ENCODE measurements at regions not wholly inside any gene's neighbourhood (a gene's known extent, or its start where the extent isn't known, plus 50 kb on each side); places are given as distances from the start of the nearest gene placed in this dataset.
A peak's percentile ranks its signal among the peaks of the same experiment; 100 is the strongest.
"Not testable (repeated sequence)": the region's sequence is repeated elsewhere in the genome, so short reads cannot be mapped to it uniquely, and the experiment has no call there.

GRCh38 chr3:69485489-69485888 lies 99.6 kb upstream of the FRMD4B start:
- DNase-seq (ENCODE audit: low read depth) = no peak

- DNase-seq (ENCODE audit: low read depth) = no peak
Observed at GRCh38 chr3:69484507-69485393, 98.9 kb upstream of the FRMD4B start.

- no peak for DNase-seq (ENCODE audit: low read depth)
Observed at GRCh38 chr3:69483449-69483848, 97.6 kb upstream of the FRMD4B start.

- not testable (repeated sequence) for DNase-seq (ENCODE audit: low read depth)
Observed at GRCh38 chr3:69480986-69481385, 95.1 kb upstream of the FRMD4B start.

- no peak for DNase-seq (ENCODE audit: low read depth)
Observed at GRCh38 chr3:69474186-69474585, 88.3 kb upstream of the FRMD4B start.

- no peak for DNase-seq (ENCODE audit: low read depth)
Observed at GRCh38 chr3:69472093-69472492, 86.2 kb upstream of the FRMD4B start.

- no peak for DNase-seq (ENCODE audit: low read depth)
Observed at GRCh38 chr3:69463531-69463930, 77.6 kb upstream of the FRMD4B start.

- DNase-seq (ENCODE audit: low read depth) = no peak
Observed at GRCh38 chr3:69462826-69463100, 76.9 kb upstream of the FRMD4B start.

GRCh38 chr3:69462022-69462825 lies 76.3 kb upstream of the FRMD4B start:
- DNase-seq (ENCODE audit: low read depth) = no peak

GRCh38 chr3:69460034-69460433 lies 74.1 kb upstream of the FRMD4B start:
- no peak for DNase-seq (ENCODE audit: low read depth)

GRCh38 chr3:69458803-69459365 lies 73.0 kb upstream of the FRMD4B start:
- DNase-seq (ENCODE audit: low read depth) = no peak

GRCh38 chr3:69456631-69457030 lies 70.7 kb upstream of the FRMD4B start:
- DNase-seq (ENCODE audit: low read depth) = no peak

GRCh38 chr3:69454204-69454787 lies 68.4 kb upstream of the FRMD4B start:
- no peak for DNase-seq (ENCODE audit: low read depth)

GRCh38 chr3:69452295-69452694 lies 66.4 kb upstream of the FRMD4B start:
- no peak for DNase-seq (ENCODE audit: low read depth)

GRCh38 chr3:69451594-69451993 lies 65.7 kb upstream of the FRMD4B start:
- no peak for DNase-seq (ENCODE audit: low read depth)

GRCh38 chr3:69448877-69449276 lies 63.0 kb upstream of the FRMD4B start:
- no peak for DNase-seq (ENCODE audit: low read depth)

- DNase-seq (ENCODE audit: low read depth) = no peak
Observed at GRCh38 chr3:69446402-69447072, 60.6 kb upstream of the FRMD4B start.

GRCh38 chr3:69445498-69445897 lies 59.6 kb upstream of the FRMD4B start:
- no peak for DNase-seq (ENCODE audit: low read depth)

GRCh38 chr3:69445024-69445423 lies 59.1 kb upstream of the FRMD4B start:
- DNase-seq (ENCODE audit: low read depth) = no peak

GRCh38 chr3:69443457-69443920 lies 57.6 kb upstream of the FRMD4B start:
- no peak for DNase-seq (ENCODE audit: low read depth)

- DNase-seq (ENCODE audit: low read depth) = peak; percentile 15
Observed at GRCh38 chr3:69442771-69443311, 57.0 kb upstream of the FRMD4B start.

- no peak for DNase-seq (ENCODE audit: low read depth)
Observed at GRCh38 chr3:69441732-69442131, 55.8 kb upstream of the FRMD4B start.

All from activated T-cell treated with anti-CD3 and anti-CD28 coated beads for 48 hours (primary cell).